ENCODE measurements at regions not wholly inside any gene's neighbourhood (a gene's known extent, or its start where the extent isn't known, plus 50 kb on each side); places are given as distances from the start of the nearest gene placed in this dataset.

- Histone ChIP-seq H3K4me3 (no peak overlapping the region), H3K4me2 (ENCODE audit: control insufficient read depth, insufficient read depth) (no peak overlapping the region), H3K36me3 (ENCODE audit: control insufficient read depth in 2 of 2, insufficient read depth in 2 of 2, low read length in 1 of 2) (no peaks in the 10 kb centered on the region), H4K20me1 (ENCODE audit: control insufficient read depth, insufficient read depth) (no peaks in the 10 kb centered on the region), H2AFZ (ENCODE audit: control insufficient read depth, low read depth, low read length) (no peak overlapping the region), H3K4me1 (ENCODE audit: control insufficient read depth, insufficient read depth, low read length) (no peaks in the 10 kb centered on the region), H3K79me2 (ENCODE audit: control insufficient read depth, insufficient read depth, low read length) (no peaks in the 10 kb centered on the region), H3K27me3 (replicated peaks in 1 of 2; ENCODE audit: control insufficient read depth in 2 of 2, insufficient read depth in 2 of 2, low read length in 1 of 2) (no peaks in the 10 kb centered on the region), H3K27ac (ENCODE audit: control insufficient read depth, insufficient read depth) (no peak overlapping the region), H3K9ac (ENCODE audit: control insufficient read depth, insufficient read depth, low read length) (no peak overlapping the region), H3K9me3 (replicated peaks; ENCODE audit: control insufficient read depth, insufficient read depth, low read length) (no peaks in the 10 kb centered on the region)
- intact Hi-C loops (cut with micrococcal nuclease; ENCODE audit: unreplicated experiment) (no loop called here), in situ Hi-C loops (cut with MboI) (no loop called here)
- POLR2A ChIA-PET, result no interaction called here
- no peak for FAIRE-seq
- RAD21 ChIA-PET (ENCODE audit: unreplicated experiment), result no interaction called here
- no TSS peak for BruUV-seq (replicated peaks)
- WGBS (ENCODE audit: insufficient coverage, insufficient replicate concordance, low lambda C conversion rate, missing lambda C conversion rate), result 3% methylated on average over 2 of the region's 2 CpGs
- DNase-seq (ENCODE audit: low read depth, low spot score), result no peak
- SMC1A ChIA-PET (ENCODE audit: uncharacterized antibody, unreplicated experiment), result no interaction called here
- no peak for ATAC-seq
- CTCF ChIA-PET, result no interaction called here
- TF ChIP-seq TCF3 (IDR thresholded peaks at IDR 0.05; ENCODE audit: borderline replicate concordance, insufficient read depth, low read depth, low read length) (no peak), BACH1 (IDR thresholded peaks at IDR 0.05; ENCODE audit: borderline replicate concordance) (no peak), MTA2 (IDR thresholded peaks at IDR 0.05; ENCODE audit: low read depth) (no peak), EZH2 (IDR thresholded peaks at IDR 0.05; ENCODE audit: borderline replicate concordance, control insufficient read depth, low read depth, low read length) (no peak), E4F1 (IDR thresholded peaks at IDR 0.05; ENCODE audit: borderline replicate concordance, partially characterized antibody) (no peak), BCL3 (IDR thresholded peaks at IDR 0.05; ENCODE audit: borderline replicate concordance, insufficient read depth, low read depth, low read length, poor library complexity, severe bottlenecking) (no peak), RAD21 (IDR thresholded peaks at IDR 0.05; ENCODE audit: insufficient read depth, low read depth, low read length) (no peak), BHLHE40 (IDR thresholded peaks at IDR 0.05; ENCODE audit: borderline replicate concordance in 1 of 2, low read depth in 2 of 2, low read length in 1 of 2) (no peak), MEF2A (IDR thresholded peaks at IDR 0.05; ENCODE audit: insufficient read depth, low read depth, low read length) (no peak), E2F8 (IDR thresholded peaks at IDR 0.05; ENCODE audit: low read depth, partially characterized antibody) (no peak), ZNF592 (IDR thresholded peaks at IDR 0.05) (no peak)
These were observed 1305.0 kb upstream of the NRXN1 start for GRCh38 chr2:52336951-52337350.
